GM12874 (cell line): ENCODE measurements at regions not wholly inside any gene's neighbourhood (a gene's known extent, or its start where the extent isn't known, plus 50 kb on each side); places are given as distances from the start of the nearest gene placed in this dataset.

ENCODE experiments used
- TF ChIP-seq, protein P1 (sequence below): IDR thresholded peaks from 2 replicates; pipeline ENCODE4 v1.5.1; 2011; ENCODE audit warnings: low read depth, mild to moderate bottlenecking, control low read depth, low read length, moderate library complexity; ENCODE audit not compliant: insufficient read depth

DNA sequence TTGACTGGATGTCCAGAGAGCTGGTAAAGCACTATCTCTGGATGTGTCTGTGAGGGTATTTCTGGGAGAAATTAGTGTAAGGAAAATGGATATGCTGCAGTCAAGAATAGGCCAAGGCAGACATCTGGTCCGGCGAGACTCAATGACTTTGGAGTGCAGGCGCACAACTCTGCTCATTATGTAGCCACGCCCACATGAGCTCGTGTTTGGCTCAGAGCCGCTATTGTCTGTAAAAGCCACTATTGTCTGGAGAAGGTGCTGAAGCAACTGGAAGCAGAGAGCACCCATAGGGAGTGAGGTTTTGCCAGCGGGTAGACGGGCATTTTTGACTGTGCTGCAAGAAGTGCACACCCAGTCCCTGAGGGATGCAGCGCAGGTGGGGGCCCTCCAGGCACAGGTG, 305.0 kb upstream of the POU3F2 start:
- TF ChIP-seq, protein P1, sequence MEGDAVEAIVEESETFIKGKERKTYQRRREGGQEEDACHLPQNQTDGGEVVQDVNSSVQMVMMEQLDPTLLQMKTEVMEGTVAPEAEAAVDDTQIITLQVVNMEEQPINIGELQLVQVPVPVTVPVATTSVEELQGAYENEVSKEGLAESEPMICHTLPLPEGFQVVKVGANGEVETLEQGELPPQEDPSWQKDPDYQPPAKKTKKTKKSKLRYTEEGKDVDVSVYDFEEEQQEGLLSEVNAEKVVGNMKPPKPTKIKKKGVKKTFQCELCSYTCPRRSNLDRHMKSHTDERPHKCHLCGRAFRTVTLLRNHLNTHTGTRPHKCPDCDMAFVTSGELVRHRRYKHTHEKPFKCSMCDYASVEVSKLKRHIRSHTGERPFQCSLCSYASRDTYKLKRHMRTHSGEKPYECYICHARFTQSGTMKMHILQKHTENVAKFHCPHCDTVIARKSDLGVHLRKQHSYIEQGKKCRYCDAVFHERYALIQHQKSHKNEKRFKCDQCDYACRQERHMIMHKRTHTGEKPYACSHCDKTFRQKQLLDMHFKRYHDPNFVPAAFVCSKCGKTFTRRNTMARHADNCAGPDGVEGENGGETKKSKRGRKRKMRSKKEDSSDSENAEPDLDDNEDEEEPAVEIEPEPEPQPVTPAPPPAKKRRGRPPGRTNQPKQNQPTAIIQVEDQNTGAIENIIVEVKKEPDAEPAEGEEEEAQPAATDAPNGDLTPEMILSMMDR, result no peak

- TF ChIP-seq, protein P1, result no peak
Observed at GRCh38 chr6:98530732-98531131, 303.6 kb upstream of the POU3F2 start.

DNA sequence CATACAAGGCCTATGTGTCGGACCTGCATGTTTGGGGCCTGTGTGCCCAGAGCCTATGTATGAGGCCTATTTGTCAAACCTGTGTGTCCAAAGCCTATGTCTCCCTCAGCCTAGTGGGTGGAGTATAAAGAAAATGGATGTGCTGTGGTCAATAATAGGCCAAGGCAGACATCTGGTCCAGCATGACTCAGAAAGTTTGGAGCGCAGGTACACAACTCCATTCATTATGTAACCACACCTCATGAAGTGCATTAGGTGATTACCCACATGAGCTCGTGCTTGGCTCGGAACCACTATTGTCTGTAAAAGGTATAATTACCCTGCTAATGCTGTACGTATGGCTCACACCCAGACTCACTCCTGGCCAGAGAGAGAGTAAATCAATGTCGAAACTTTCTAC, 302.4 kb upstream of the POU3F2 start:
- TF ChIP-seq, protein P1, result no peak

DNA sequence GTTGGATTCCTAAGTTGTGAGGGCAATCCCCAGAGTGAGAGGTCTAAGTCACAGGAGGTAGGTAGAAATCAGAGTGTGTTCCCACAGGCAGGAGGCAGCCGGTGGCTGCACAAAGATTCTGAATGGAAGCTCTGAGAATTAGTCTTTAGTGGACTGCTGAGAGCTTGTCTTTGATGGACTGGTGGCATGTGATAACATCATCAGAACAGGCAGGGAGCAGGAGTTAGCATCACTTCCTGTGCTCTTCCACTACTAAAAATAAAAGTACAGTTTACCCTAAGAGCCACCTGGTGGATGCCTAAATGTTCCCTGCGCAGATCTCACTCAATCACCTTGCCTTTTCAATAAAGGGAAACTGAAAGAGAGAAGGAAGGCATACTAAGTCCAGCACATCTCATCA, 294.6 kb upstream of the POU3F2 start:
- TF ChIP-seq, protein P1, result 0 out of 2 replicates have a peak, but pooled peaks have one; percentile 1

DNA sequence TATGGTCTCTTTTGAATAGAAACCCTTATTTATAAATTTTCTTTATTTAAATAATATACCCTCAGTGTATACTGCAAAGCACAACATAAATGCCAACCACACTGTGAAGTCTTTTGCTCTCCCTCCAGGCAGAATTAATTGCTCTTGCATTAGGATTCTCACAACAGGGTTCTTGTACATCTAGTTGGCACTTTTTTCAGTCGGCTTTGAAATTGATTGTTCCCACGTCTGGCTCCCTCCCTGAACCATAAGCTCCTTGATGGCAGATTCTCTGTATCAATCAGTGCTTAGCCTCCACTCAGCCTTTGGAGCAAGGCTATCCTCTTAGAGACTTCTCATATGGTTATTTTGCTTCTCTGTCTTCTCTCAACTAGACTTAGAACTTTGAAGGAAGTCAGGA, 288.0 kb upstream of the POU3F2 start:
- TF ChIP-seq, protein P1, result no peak

- TF ChIP-seq, protein P1, result no peak
Observed at GRCh38 chr6:98547151-98547550, 287.2 kb upstream of the POU3F2 start.

GRCh38 chr6:98547634-98548033, 286.7 kb upstream of the POU3F2 start:
- TF ChIP-seq, protein P1, result no peak

GRCh38 chr6:98548301-98548700, 286.1 kb upstream of the POU3F2 start:
- TF ChIP-seq, protein P1, result no peak
